ENCODE measurements at regions not wholly inside any gene's neighbourhood (a gene's known extent, or its start where the extent isn't known, plus 50 kb on each side); places are given as distances from the start of the nearest gene placed in this dataset.

DNA sequence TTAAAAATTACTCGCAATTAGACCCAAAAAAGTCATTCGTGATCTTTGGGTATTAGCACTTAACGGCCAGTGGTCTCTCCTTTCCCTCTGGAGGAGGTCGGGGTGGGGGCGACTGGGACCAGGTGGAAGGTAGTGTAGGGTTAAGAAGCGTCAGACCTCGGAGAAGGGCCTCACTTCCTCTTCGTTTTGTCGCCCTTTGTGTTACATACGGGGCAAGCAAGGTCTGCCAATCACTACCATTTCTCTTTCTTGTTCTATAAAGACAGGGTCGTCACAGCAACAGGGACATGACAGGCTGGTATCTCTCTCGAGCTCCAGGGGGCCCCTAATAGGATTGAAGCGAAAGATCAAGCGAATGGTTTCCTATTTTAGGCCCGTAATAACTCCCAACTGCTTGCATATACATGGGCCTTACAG, 136.6 kb downstream of the INSIG2 start:
- no peak overlapping the region for H4K91ac ChIP-seq (ENCODE audit: low read length)
- H3K27me3 ChIP-seq (ENCODE audit: control insufficient read depth in 1 of 2, insufficient read depth in 1 of 2, low read length in 2 of 2), result peaks cover 0 to 58% of the 10 kb centered on the region in 2 experiments
- H3K4ac ChIP-seq (ENCODE audit: low read depth in 1 of 2, low read length in 2 of 2), result no peak overlapping the region
- H3K79me1 ChIP-seq (replicated peaks; ENCODE audit: low read length, poor library complexity, severe bottlenecking), result no peaks in the 10 kb centered on the region
- H3K4me2 ChIP-seq (ENCODE audit: low read length, poor library complexity, severe bottlenecking), result no peak overlapping the region
- H3K4me1 ChIP-seq (ENCODE audit: control insufficient read depth, insufficient read depth, low read depth, low read length), result peaks cover 11% of the 10 kb centered on the region
- no peaks in the 10 kb centered on the region for H3K9me3 ChIP-seq (ENCODE audit: control insufficient read depth, low read length)
- no peak overlapping the region for H2AK5ac ChIP-seq (ENCODE audit: low read length, severe bottlenecking)
- no peaks in the 10 kb centered on the region for H3K36me3 ChIP-seq (ENCODE audit: control insufficient read depth in 1 of 2, insufficient read depth in 2 of 2, low read depth in 1 of 2, low read length in 2 of 2)
- no peak overlapping the region for H2BK120ac ChIP-seq (ENCODE audit: low read depth, low read length)
- no peak overlapping the region for H3K18ac ChIP-seq (ENCODE audit: low read depth in 1 of 2, low read length in 2 of 2)
- no peak overlapping the region for H2AFZ ChIP-seq (ENCODE audit: low read depth, low read length)
- no peak overlapping the region for H4K8ac ChIP-seq (ENCODE audit: low read length)
- no peak overlapping the region for H3K4me3 ChIP-seq (ENCODE audit: insufficient read depth in 1 of 2, low read depth in 1 of 2, low read length in 2 of 2)
- H3K23ac ChIP-seq (ENCODE audit: low read length in 2 of 2), result no peak overlapping the region
- H3K9ac ChIP-seq (ENCODE audit: low read length), result no peak overlapping the region
- H2BK12ac ChIP-seq (ENCODE audit: low read length in 2 of 2), result no peak overlapping the region
- H3K14ac ChIP-seq (ENCODE audit: low read length in 2 of 2), result no peak overlapping the region
- no peak overlapping the region for H3K27ac ChIP-seq (ENCODE audit: low read length, poor library complexity, severe bottlenecking)
- no peak overlapping the region for H2BK5ac ChIP-seq (ENCODE audit: low read depth, low read length, poor library complexity, severe bottlenecking)
- no peak overlapping the region for H2BK15ac ChIP-seq (ENCODE audit: low read depth, poor library complexity, severe bottlenecking)
- 40% methylated on average over 14 of the region's 15 CpGs for WGBS
- no peak for DNase-seq

DNA sequence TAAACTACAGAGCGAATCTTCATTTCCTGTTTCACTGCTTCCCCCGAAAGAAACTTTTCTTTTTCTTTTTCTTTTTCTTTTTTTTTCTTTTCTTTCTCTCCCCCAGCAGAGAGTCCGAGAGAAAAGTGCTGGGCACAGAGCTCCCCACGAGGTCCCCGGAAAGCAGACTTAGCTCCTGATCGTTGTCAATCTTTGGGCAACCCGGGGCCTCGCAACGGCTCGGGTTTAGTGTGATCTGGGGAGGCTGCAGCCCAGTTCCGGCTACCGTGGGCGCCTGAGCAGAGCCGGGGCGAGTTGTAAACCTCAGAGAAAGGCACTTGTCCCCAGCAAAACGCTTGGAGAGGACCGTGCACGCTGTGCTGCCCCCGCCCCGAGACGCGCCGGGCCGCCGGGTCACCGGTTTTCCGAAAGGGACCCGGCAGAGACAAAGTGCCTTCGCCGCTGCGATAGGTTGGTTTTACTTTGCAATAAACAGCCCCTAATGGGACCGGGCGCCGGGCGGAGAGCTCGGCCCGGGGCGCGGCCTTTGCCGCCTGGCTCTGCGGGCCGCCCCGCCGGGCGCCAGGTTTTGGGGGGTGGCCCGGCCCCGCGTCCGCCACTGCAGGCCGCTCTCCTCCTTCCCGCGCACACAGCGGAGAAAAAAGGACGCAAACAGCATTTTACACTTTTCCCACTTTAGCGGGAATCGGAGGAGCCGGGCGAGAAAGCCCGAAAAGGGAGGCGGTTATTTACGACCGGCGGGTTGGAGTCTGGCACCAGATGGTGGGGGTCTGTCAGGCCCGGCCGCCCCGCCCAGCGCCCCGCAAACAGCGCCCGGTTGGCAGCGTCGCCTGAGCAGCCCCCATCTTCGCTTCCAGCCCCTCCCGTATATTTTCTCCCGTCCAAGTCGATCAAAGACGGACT, 136.0 kb downstream of the INSIG2 start:
- no peak overlapping the region for H3K23ac ChIP-seq (ENCODE audit: low read length in 2 of 2)
- H3K18ac ChIP-seq (ENCODE audit: low read depth in 1 of 2, low read length in 2 of 2), result no peak overlapping the region
- H3K27me3 ChIP-seq (ENCODE audit: control insufficient read depth in 1 of 2, insufficient read depth in 1 of 2, low read length in 2 of 2), result peaks cover 0 to 57% of the 10 kb centered on the region in 2 experiments
- no peak overlapping the region for H3K14ac ChIP-seq (ENCODE audit: low read length in 2 of 2)
- no peak overlapping the region for H3K4ac ChIP-seq (ENCODE audit: low read depth in 1 of 2, low read length in 2 of 2)
- H2AK5ac ChIP-seq (ENCODE audit: low read length, severe bottlenecking), result no peak overlapping the region
- no peak overlapping the region for H2AFZ ChIP-seq (ENCODE audit: low read depth, low read length)
- WGBS, result 4% methylated on average over 71 of the region's 77 CpGs
- no peak overlapping the region for H3K27ac ChIP-seq (ENCODE audit: low read length, poor library complexity, severe bottlenecking)
- H2BK12ac ChIP-seq (ENCODE audit: low read length in 2 of 2), result no peak overlapping the region
- no peaks in the 10 kb centered on the region for H3K79me1 ChIP-seq (replicated peaks; ENCODE audit: low read length, poor library complexity, severe bottlenecking)
- H2BK5ac ChIP-seq (ENCODE audit: low read depth, low read length, poor library complexity, severe bottlenecking), result no peak overlapping the region
- H3K4me3 ChIP-seq (ENCODE audit: insufficient read depth in 1 of 2, low read depth in 1 of 2, low read length in 2 of 2), result peak overlapping the region; percentile 34 to 79
- no peak overlapping the region for H2BK120ac ChIP-seq (ENCODE audit: low read depth, low read length)
- H3K36me3 ChIP-seq (ENCODE audit: control insufficient read depth in 1 of 2, insufficient read depth in 2 of 2, low read depth in 1 of 2, low read length in 2 of 2), result no peaks in the 10 kb centered on the region
- peak overlapping the region; percentile 90 for H3K9ac ChIP-seq (ENCODE audit: low read length)
- H4K91ac ChIP-seq (ENCODE audit: low read length), result no peak overlapping the region
- peak overlapping the region; percentile 81 for H3K4me2 ChIP-seq (ENCODE audit: low read length, poor library complexity, severe bottlenecking)
- peaks cover 11% of the 10 kb centered on the region for H3K4me1 ChIP-seq (ENCODE audit: control insufficient read depth, insufficient read depth, low read depth, low read length)
- peak; percentile 18 for DNase-seq
- H3K9me3 ChIP-seq (ENCODE audit: control insufficient read depth, low read length), result no peaks in the 10 kb centered on the region
- no peak overlapping the region for H2BK15ac ChIP-seq (ENCODE audit: low read depth, poor library complexity, severe bottlenecking)
- no peak overlapping the region for H4K8ac ChIP-seq (ENCODE audit: low read length)

DNA sequence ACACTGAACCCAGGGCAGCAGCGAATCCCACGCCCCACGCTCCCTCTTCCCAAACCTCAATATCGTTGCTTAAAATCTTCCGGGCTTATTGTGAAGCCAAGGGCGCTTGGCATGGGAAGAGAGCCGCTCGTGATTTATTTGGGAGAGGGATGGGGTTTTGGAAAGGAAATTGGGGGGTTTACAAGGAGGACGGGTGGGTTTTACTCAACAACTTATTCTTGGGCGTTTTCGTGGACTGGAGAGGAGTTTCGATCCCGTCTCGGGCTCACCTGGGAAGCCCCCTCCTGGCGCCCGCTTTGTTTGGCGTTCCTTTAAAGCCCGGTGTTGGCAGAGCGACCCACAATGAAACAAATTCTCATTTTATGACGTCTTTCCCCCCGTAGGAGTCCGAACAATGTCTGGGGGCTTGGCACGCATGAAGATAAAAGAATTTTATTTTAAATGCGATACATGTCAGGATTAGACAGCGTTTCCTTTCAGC, 135.3 kb downstream of the INSIG2 start:
- Histone ChIP-seq H4K91ac (ENCODE audit: low read length) (no peak overlapping the region), H2BK120ac (ENCODE audit: low read depth, low read length) (no peak overlapping the region), H3K4me1 (ENCODE audit: control insufficient read depth, insufficient read depth, low read depth, low read length) (peaks cover 11% of the 10 kb centered on the region), H3K23ac (ENCODE audit: low read length in 2 of 2) (no peak overlapping the region), H3K4ac (ENCODE audit: low read depth in 1 of 2, low read length in 2 of 2) (no peak overlapping the region), H2BK12ac (ENCODE audit: low read length in 2 of 2) (no peak overlapping the region), H3K4me2 (ENCODE audit: low read length, poor library complexity, severe bottlenecking) (peak overlapping the region; percentile 81), H3K36me3 (ENCODE audit: control insufficient read depth in 1 of 2, insufficient read depth in 2 of 2, low read depth in 1 of 2, low read length in 2 of 2) (no peaks in the 10 kb centered on the region), H3K9ac (ENCODE audit: low read length) (peak overlapping the region; percentile 90), H2BK5ac (ENCODE audit: low read depth, low read length, poor library complexity, severe bottlenecking) (no peak overlapping the region), H2AK5ac (ENCODE audit: low read length, severe bottlenecking) (no peak overlapping the region), H3K79me1 (replicated peaks; ENCODE audit: low read length, poor library complexity, severe bottlenecking) (no peaks in the 10 kb centered on the region), H3K14ac (ENCODE audit: low read length in 2 of 2) (no peak overlapping the region), H3K27ac (ENCODE audit: low read length, poor library complexity, severe bottlenecking) (no peak overlapping the region), H2AFZ (ENCODE audit: low read depth, low read length) (no peak overlapping the region), H3K9me3 (ENCODE audit: control insufficient read depth, low read length) (no peaks in the 10 kb centered on the region), H3K27me3 (ENCODE audit: control insufficient read depth in 1 of 2, insufficient read depth in 1 of 2, low read length in 2 of 2) (peaks cover 0 to 51% of the 10 kb centered on the region in 2 experiments), H4K8ac (ENCODE audit: low read length) (no peak overlapping the region), H3K4me3 (ENCODE audit: insufficient read depth in 1 of 2, low read depth in 1 of 2, low read length in 2 of 2) (peak overlapping the region in 1 of 2 experiments; percentile 79), H2BK15ac (ENCODE audit: low read depth, poor library complexity, severe bottlenecking) (no peak overlapping the region), H3K18ac (ENCODE audit: low read depth in 1 of 2, low read length in 2 of 2) (no peak overlapping the region)
- DNase-seq, result peak; percentile 2
- 4% methylated on average over 21 of the region's 25 CpGs for WGBS

DNA sequence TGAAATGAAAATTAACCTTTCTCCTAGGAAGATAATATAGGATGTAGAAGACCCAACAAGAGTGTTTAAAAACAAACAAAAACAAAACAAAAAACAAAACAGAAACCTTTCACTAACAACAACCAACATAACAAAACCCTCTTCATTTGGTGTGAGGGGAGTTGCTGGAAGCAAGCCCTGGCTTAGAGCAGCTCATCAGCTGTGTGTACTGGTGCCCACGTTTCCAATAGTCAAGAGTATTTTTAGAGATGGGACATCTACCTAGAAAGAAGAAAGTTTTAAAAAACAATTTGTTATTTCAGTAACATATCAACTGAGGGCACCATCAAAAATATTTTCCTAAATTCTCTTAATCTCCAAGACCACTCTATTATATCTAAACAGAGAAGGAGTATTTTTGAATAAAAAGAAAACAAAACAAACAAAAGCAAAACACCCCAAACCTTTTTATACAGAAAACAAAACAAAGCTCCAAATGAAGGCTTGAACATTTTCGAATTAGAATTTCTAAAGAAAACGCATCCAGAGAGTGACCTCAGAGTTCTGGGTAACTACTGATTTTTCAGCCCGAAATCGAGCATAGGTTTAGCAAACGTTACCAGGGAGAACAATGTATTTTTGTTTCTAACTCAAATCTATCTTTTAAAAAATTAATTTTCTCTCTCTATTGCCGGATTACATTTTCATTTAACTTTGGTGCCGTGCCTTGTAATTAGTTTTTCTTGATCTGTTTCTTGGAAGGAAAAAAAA, 134.6 kb downstream of the INSIG2 start:
- Histone ChIP-seq H2BK5ac (ENCODE audit: low read depth, low read length, poor library complexity, severe bottlenecking) (no peak overlapping the region), H3K9ac (ENCODE audit: low read length) (peak overlapping the region; percentile 90), H2AK5ac (ENCODE audit: low read length, severe bottlenecking) (no peak overlapping the region), H3K23ac (ENCODE audit: low read length in 2 of 2) (no peak overlapping the region), H3K4ac (ENCODE audit: low read depth in 1 of 2, low read length in 2 of 2) (no peak overlapping the region), H4K91ac (ENCODE audit: low read length) (no peak overlapping the region), H3K4me3 (ENCODE audit: insufficient read depth in 1 of 2, low read depth in 1 of 2, low read length in 2 of 2) (peak overlapping the region in 1 of 2 experiments; percentile 79), H4K8ac (ENCODE audit: low read length) (no peak overlapping the region), H3K27ac (ENCODE audit: low read length, poor library complexity, severe bottlenecking) (no peak overlapping the region), H2BK12ac (ENCODE audit: low read length in 2 of 2) (no peak overlapping the region), H2BK120ac (ENCODE audit: low read depth, low read length) (no peak overlapping the region), H3K36me3 (ENCODE audit: control insufficient read depth in 1 of 2, insufficient read depth in 2 of 2, low read depth in 1 of 2, low read length in 2 of 2) (no peaks in the 10 kb centered on the region), H3K4me2 (ENCODE audit: low read length, poor library complexity, severe bottlenecking) (no peak overlapping the region), H3K79me1 (replicated peaks; ENCODE audit: low read length, poor library complexity, severe bottlenecking) (no peaks in the 10 kb centered on the region), H3K27me3 (ENCODE audit: control insufficient read depth in 1 of 2, insufficient read depth in 1 of 2, low read length in 2 of 2) (peaks cover 0 to 48% of the 10 kb centered on the region in 2 experiments), H2BK15ac (ENCODE audit: low read depth, poor library complexity, severe bottlenecking) (no peak overlapping the region), H3K18ac (ENCODE audit: low read depth in 1 of 2, low read length in 2 of 2) (no peak overlapping the region), H3K4me1 (ENCODE audit: control insufficient read depth, insufficient read depth, low read depth, low read length) (peaks cover 11% of the 10 kb centered on the region), H3K9me3 (ENCODE audit: control insufficient read depth, low read length) (no peaks in the 10 kb centered on the region), H2AFZ (ENCODE audit: low read depth, low read length) (no peak overlapping the region), H3K14ac (ENCODE audit: low read length in 2 of 2) (no peak overlapping the region)
- WGBS, result 24% methylated on average over 6 of the region's 8 CpGs
- peak; percentile 3 for DNase-seq
